K562 (cell line): ENCODE measurements at regions not wholly inside any gene's neighbourhood (a gene's known extent, or its start where the extent isn't known, plus 50 kb on each side); places are given as distances from the start of the nearest gene placed in this dataset.

ENCODE experiments used
- ATAC-seq: fragments of 200-7000 bp; cut with Tn5 transposase; 3 replicates; pipeline ENCODE4 v1.9.1; 2020; ENCODE audit warnings: moderate library complexity
- BruUV-seq: library from RNA; stranded (reverse); fragments of 400-500 nt; replicated peaks from 2 replicates; lab custom pipeline; 2021; lab: Mats Ljungman, UMichigan
- CTCF ChIA-PET: fragments of 300-600 bp; formaldehyde crosslinking; extraction: SDS; loops from one replicate; lab custom pipeline; 2021; ENCODE audit warnings: low intra/inter-chr PET ratio; lab: Yijun Ruan, JAX
- POLR2A ChIA-PET: fragments of 300-600, 350-650 bp; sonication (Branson Sonifier 250); formaldehyde crosslinking; extraction: SDS; loops from one replicate; lab custom pipeline; 2021; ENCODE audit warnings: antibody characterized with exemption, inconsistent platforms; lab: Yijun Ruan, JAX
- DNase-seq, 4 experiments: peaks; one replicate each; pipeline versions ENCODE4 v3.0.0 to v3.0.0-alpha.2; 2011 to 2018; ENCODE audit warnings: low spot score in 3 of 4, mixed read lengths in 3 of 4; ENCODE audit errors: extremely low read depth in 1 of 4
- FAIRE-seq: peaks from 2 replicates; lab custom pipeline; 2011; peaks lifted over from hg19 to GRCh38; lab: Jason Lieb, UNC
- H2AFZ ChIP-seq: 2 replicates; pipeline ENCODE4 v1.6.0; 2011; ENCODE audit warnings: low read depth, low read length, control low read depth, inconsistent platforms
- H3K27ac ChIP-seq: fragments of 200-600 bp; 3 replicates; pipeline ENCODE4 v1.8.0; 2011; ENCODE audit warnings: low read depth, mild to moderate bottlenecking, control low read depth, inconsistent platforms, low read length, moderate library complexity, mixed read lengths; ENCODE audit errors: extremely low read depth
- H3K27me3 ChIP-seq, 2 experiments: fragments of 300-600 bp in 1 of 2; 2 replicates in 1 of 2; 3 replicates in 1 of 2; pipeline versions ENCODE4 v1.6.0 to v1.8.0; 2011; ENCODE audit warnings: inconsistent platforms in 2 of 2, low read length in 2 of 2, mild to moderate bottlenecking in 1 of 2, mixed read lengths in 1 of 2, moderate library complexity in 1 of 2; ENCODE audit not compliant: control insufficient read depth in 2 of 2, insufficient read depth in 2 of 2
- H3K36me3 ChIP-seq: fragments of 300-600 bp; 3 replicates; pipeline ENCODE4 v1.8.0; 2011; ENCODE audit warnings: mild to moderate bottlenecking, low read length, inconsistent platforms; ENCODE audit not compliant: control insufficient read depth, insufficient read depth
- H3K4me1 ChIP-seq, 2 experiments: fragments of 200-600 bp in 1 of 2; replicated peaks in 1 of 2; 2 replicates in 1 of 2; 3 replicates in 1 of 2; pipeline versions ENCODE4 v1.5.1 to v1.8.0; 2011; ENCODE audit warnings: inconsistent platforms in 2 of 2, low read length in 2 of 2, mild to moderate bottlenecking in 1 of 2, mixed read lengths in 1 of 2, moderate library complexity in 1 of 2; ENCODE audit not compliant: control insufficient read depth in 2 of 2, insufficient read depth in 2 of 2
- H3K4me2 ChIP-seq: 2 replicates; pipeline ENCODE4 v1.6.1; 2011; ENCODE audit warnings: low read length, control low read depth, inconsistent platforms, mixed read lengths; ENCODE audit not compliant: insufficient read depth
- H3K4me3 ChIP-seq: fragments of 200-600 bp; sonication (generic), shearing (Covaris generic); 2 replicates; pipeline ENCODE4 v1.5.1; 2016; ENCODE audit warnings: control low read depth, inconsistent platforms
- H3K79me2 ChIP-seq: fragments of 200-600 bp; 3 replicates; pipeline ENCODE4 v1.8.0; 2011; ENCODE audit warnings: low read length, inconsistent platforms; ENCODE audit not compliant: control insufficient read depth, insufficient read depth
- H3K9ac ChIP-seq, 2 experiments: 2 replicates each; pipeline versions ENCODE4 v1.6.0 to v1.6.1; 2011; ENCODE audit warnings: low read depth in 2 of 2, low read length in 2 of 2, control low read depth in 1 of 2, inconsistent platforms in 1 of 2, mild to moderate bottlenecking in 1 of 2, mixed read lengths in 1 of 2; ENCODE audit not compliant: insufficient read depth in 1 of 2
- H3K9me1 ChIP-seq: one replicate; pipeline ENCODE4 v1.6.0; 2011; ENCODE audit warnings: inconsistent platforms, mild to moderate bottlenecking, low read length, moderate library complexity; ENCODE audit not compliant: control insufficient read depth, insufficient read depth
- H3K9me3 ChIP-seq: replicated peaks from 2 replicates; pipeline ENCODE4 v1.5.1; 2011; ENCODE audit warnings: low read depth, low read length, inconsistent platforms; ENCODE audit not compliant: control insufficient read depth, insufficient read depth
- H4K20me1 ChIP-seq: replicated peaks from 2 replicates; pipeline ENCODE4 v1.6.1; 2011; ENCODE audit warnings: low read length, inconsistent platforms, mixed read lengths; ENCODE audit not compliant: control insufficient read depth, insufficient read depth
- EHMT2 ChIP-seq: fragments of 450-650 bp; IDR thresholded peaks from 2 replicates; pipeline ENCODE4 v1.6.1; 2018; ENCODE audit warnings: antibody characterized with exemption
- ELF1 ChIP-seq: fragments of 200-800 bp; sonication (Bioruptor generic); IDR thresholded peaks from 2 replicates; pipeline ENCODE4 v1.6.1; 2016; ENCODE audit warnings: missing genetic modification characterization, missing compliant biosample characterization
- ERF ChIP-seq: fragments of 450-650 bp; formaldehyde crosslinking; IDR thresholded peaks from 2 replicates; pipeline ENCODE4 v1.4.0; 2020; ENCODE audit warnings: mild to moderate bottlenecking, mixed read lengths
- FOXM1 ChIP-seq, 2 experiments: fragments of 450-650 bp in 1 of 2; sonication (generic) in 1 of 2; formaldehyde crosslinking in 1 of 2; IDR thresholded peaks; 2 replicates each; pipeline versions ENCODE4 v1.6.1 to v1.9.0; 2017 to 2022; ENCODE audit warnings: low read depth in 2 of 2, mild to moderate bottlenecking in 2 of 2, missing genetic modification reagents in 1 of 2, moderate library complexity in 1 of 2
- GABPB2 ChIP-seq: fragments of 250-450 bp; sonication (Bioruptor Pico); conservative IDR thresholded peaks from 2 replicates; pipeline ENCODE4 v1.5.1; 2021; ENCODE audit warnings: mild to moderate bottlenecking
- GATAD2A ChIP-seq: fragments of 450-650 bp; IDR thresholded peaks from 2 replicates; pipeline ENCODE4 v1.6.1; 2017
- HDAC2 ChIP-seq: fragments of 450-650 bp; IDR thresholded peaks from 2 replicates; pipeline ENCODE4 v1.6.1; 2016; ENCODE audit warnings: mild to moderate bottlenecking
- HDGF ChIP-seq: fragments of 450-650 bp; IDR thresholded peaks from 2 replicates; pipeline ENCODE4 v1.6.1; 2016
- HNRNPH1 ChIP-seq: fragments of 200-400 bp; formaldehyde crosslinking; optimal IDR thresholded peaks from 2 replicates; pipeline ENCODE3; 2017; ENCODE audit warnings: low read depth, mild to moderate bottlenecking, low read length, moderate library complexity
- L3MBTL2 ChIP-seq: fragments of 450-650 bp; IDR thresholded peaks from 2 replicates; pipeline ENCODE4 v1.6.1; 2016; ENCODE audit warnings: mild to moderate bottlenecking, moderate library complexity
- MCM2 ChIP-seq: fragments of 450-650 bp; IDR thresholded peaks from 2 replicates; pipeline ENCODE4 v1.6.1; 2017; ENCODE audit warnings: low read depth, mild to moderate bottlenecking
- MCM5 ChIP-seq: fragments of 450-650 bp; IDR thresholded peaks from 2 replicates; pipeline ENCODE4 v1.6.1; 2016; ENCODE audit warnings: low read depth
- NFYB ChIP-seq: IDR thresholded peaks from 2 replicates; pipeline ENCODE4 v1.6.1; 2011; ENCODE audit warnings: mild to moderate bottlenecking, moderate library complexity; ENCODE audit not compliant: insufficient read length; ENCODE audit errors: extremely low read depth
- RCOR1 ChIP-seq, 2 experiments: IDR thresholded peaks; 2 replicates each; pipeline ENCODE4 v1.6.1; 2012; ENCODE audit warnings: low read depth in 2 of 2, low read length in 2 of 2, borderline replicate concordance in 1 of 2, improper control_type of control experiment in 1 of 2
- SREBF2 ChIP-seq: sonication (generic); formaldehyde crosslinking; IDR thresholded peaks from 2 replicates; pipeline ENCODE4 v1.4.0; 2020; ENCODE audit warnings: mild to moderate bottlenecking, missing genetic modification reagents
- TOE1 ChIP-seq, 2 experiments: fragments of 450-650 bp in 1 of 2; sonication (generic) in 1 of 2; formaldehyde crosslinking in 1 of 2; IDR thresholded peaks; 2 replicates each; pipeline versions ENCODE4 v1.7.1 to v1.8.0; 2016 to 2022; ENCODE audit warnings: borderline replicate concordance in 2 of 2, mild to moderate bottlenecking in 2 of 2, antibody characterized with exemption in 1 of 2, inconsistent platforms in 1 of 2, low read depth in 1 of 2, missing genetic modification reagents in 1 of 2, moderate library complexity in 1 of 2
- ZNF212 ChIP-seq: fragments of 450-650 bp; formaldehyde crosslinking; IDR thresholded peaks from 2 replicates; pipeline ENCODE4 v1.4.0; 2020; ENCODE audit warnings: mild to moderate bottlenecking
- ZNF57 ChIP-seq: fragments of 450-650 bp; formaldehyde crosslinking; IDR thresholded peaks from 2 replicates; pipeline ENCODE4 v1.4.0; 2020; ENCODE audit warnings: mild to moderate bottlenecking, moderate library complexity
- ZNF584 ChIP-seq: fragments of 200-800 bp; sonication (Bioruptor generic); IDR thresholded peaks from 2 replicates; pipeline ENCODE4 v1.6.1; 2016; ENCODE audit warnings: low read depth, mild to moderate bottlenecking, missing genetic modification characterization, missing compliant biosample characterization
- ZNF79 ChIP-seq: fragments of 250-450 bp; sonication (Bioruptor Pico); IDR thresholded peaks from 2 replicates; pipeline ENCODE4 v1.4.0; 2020; ENCODE audit warnings: low read depth, mild to moderate bottlenecking, moderate library complexity
- WGBS: fragments of 100-300 bp; shearing (Covaris generic); methylation state at CpG from one replicate; pipeline ENCODE4 v1.1.6; 2016; ENCODE audit warnings: low coverage, mixed read lengths; ENCODE audit not compliant: insufficient coverage; ENCODE audit errors: missing lambda C conversion rate; 5-methylcytosine and 5-hydroxymethylcytosine counted together
- in situ Hi-C: fragments of 300-500 bp; cut with MboI; formaldehyde crosslinking; loops from 4 replicates; pipeline ENCODE4 v1.15.0; 2018; ENCODE audit warnings: inconsistent platforms, mixed read lengths
- intact Hi-C: fragments of 100-400 bp; cut with micrococcal nuclease; formaldehyde crosslinking; loops from 2 replicates; pipeline ENCODE4 v1.14.2; 2022
- TF ChIP-seq, protein P1 (sequence below), 2 experiments: fragments of 450-650 bp in 1 of 2; IDR thresholded peaks; 2 replicates each; pipeline ENCODE4 v1.6.1; 2011 to 2017; ENCODE audit warnings: low read depth in 2 of 2, antibody characterized with exemption in 1 of 2, borderline replicate concordance in 1 of 2, low read length in 1 of 2, mild to moderate bottlenecking in 1 of 2, mixed read lengths in 1 of 2; ENCODE audit not compliant: control insufficient read depth in 1 of 2

DNA sequence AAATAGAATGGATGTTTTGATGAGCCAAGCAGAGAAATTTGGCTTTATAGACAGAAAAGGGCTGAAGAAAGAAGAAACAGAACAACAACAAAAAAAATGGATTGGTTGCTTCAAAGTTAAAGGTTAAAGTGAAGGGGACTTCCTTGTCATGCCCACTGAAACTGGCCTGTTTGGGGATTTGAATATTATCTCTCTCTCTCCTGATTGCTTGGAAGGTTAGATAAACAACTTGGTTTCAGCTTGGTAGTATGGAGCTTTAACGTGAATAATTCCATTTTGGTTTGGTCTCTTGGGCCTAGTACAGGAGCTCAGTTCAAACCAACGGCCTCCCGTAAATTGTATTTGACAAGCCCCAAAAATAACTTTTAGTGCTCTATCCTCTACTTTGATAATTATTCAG is 70.8 kb upstream of the MBNL1 start:
- H3K9me1 ChIP-seq = no peaks in the 10 kb centered on the region
- CTCF ChIA-PET = no interaction called here
- intact Hi-C loops = no loop called here
- peak; percentile 6 for ATAC-seq
- H2AFZ ChIP-seq = peak overlapping the region; percentile 86
- H3K9ac ChIP-seq = peak overlapping the region in 1 of 2 experiments; percentile 70; a peak in 2 of 4 replicates
- peaks cover 14 to 43% of the 10 kb centered on the region in 2 experiments; a peak in 4 of 5 replicates for H3K4me1 ChIP-seq
- H3K4me3 ChIP-seq = no peak overlapping the region
- H3K27ac ChIP-seq = peak overlapping the region; percentile 65
- in situ Hi-C loops = no loop called here
- H3K27me3 ChIP-seq = no peaks in the 10 kb centered on the region
- 4% methylated on average over 3 of the region's 3 CpGs for WGBS
- no peaks in the 10 kb centered on the region; the same call in 2 of the 3 replicates for H3K36me3 ChIP-seq
- H4K20me1 ChIP-seq = no peaks in the 10 kb centered on the region
- H3K79me2 ChIP-seq = peaks cover 21% of the 10 kb centered on the region
- POLR2A ChIA-PET = interaction anchor here (0.7 kb wide), 1 partner anchor 27 kb away, joined by 3 read pairs; no protein-coding TSS in a partner anchor
- FAIRE-seq = no peak
- H3K4me2 ChIP-seq = peak overlapping the region; percentile 42
- no peaks in the 10 kb centered on the region for H3K9me3 ChIP-seq
- BruUV-seq = no TSS peak
- DNase-seq = peak in 1 of 4 experiments; percentile 67
- 0 out of 4 replicates have a peak, but pooled peaks of 1 of the 2 experiments have one; percentile 30 for TF ChIP-seq RCOR1 (IDR thresholded peaks at IDR 0.05; ENCODE audit: borderline replicate concordance in 1 of 2, low read depth in 2 of 2, low read length in 2 of 2)
- no peak for TF ChIP-seq ZNF79
- TF ChIP-seq MCM5 = no peak
- no peak for TF ChIP-seq HDAC2
- TF ChIP-seq, protein P1, sequence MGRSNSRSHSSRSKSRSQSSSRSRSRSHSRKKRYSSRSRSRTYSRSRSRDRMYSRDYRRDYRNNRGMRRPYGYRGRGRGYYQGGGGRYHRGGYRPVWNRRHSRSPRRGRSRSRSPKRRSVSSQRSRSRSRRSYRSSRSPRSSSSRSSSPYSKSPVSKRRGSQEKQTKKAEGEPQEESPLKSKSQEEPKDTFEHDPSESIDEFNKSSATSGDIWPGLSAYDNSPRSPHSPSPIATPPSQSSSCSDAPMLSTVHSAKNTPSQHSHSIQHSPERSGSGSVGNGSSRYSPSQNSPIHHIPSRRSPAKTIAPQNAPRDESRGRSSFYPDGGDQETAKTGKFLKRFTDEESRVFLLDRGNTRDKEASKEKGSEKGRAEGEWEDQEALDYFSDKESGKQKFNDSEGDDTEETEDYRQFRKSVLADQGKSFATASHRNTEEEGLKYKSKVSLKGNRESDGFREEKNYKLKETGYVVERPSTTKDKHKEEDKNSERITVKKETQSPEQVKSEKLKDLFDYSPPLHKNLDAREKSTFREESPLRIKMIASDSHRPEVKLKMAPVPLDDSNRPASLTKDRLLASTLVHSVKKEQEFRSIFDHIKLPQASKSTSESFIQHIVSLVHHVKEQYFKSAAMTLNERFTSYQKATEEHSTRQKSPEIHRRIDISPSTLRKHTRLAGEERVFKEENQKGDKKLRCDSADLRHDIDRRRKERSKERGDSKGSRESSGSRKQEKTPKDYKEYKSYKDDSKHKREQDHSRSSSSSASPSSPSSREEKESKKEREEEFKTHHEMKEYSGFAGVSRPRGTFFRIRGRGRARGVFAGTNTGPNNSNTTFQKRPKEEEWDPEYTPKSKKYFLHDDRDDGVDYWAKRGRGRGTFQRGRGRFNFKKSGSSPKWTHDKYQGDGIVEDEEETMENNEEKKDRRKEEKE (IDR thresholded peaks at IDR 0.05; ENCODE audit: borderline replicate concordance in 1 of 2, control insufficient read depth in 1 of 2, low read depth in 2 of 2, low read length in 1 of 2) = no peak
- no peak for TF ChIP-seq HNRNPH1
- peak; percentile 52 for TF ChIP-seq ELF1 (tag)
- no peak for TF ChIP-seq ZNF584 (CRISPR knock-in tag)
- no peak for TF ChIP-seq MCM2
- TF ChIP-seq FOXM1 (IDR thresholded peaks at IDR 0.05; ENCODE audit: low read depth) = peak; percentile 82
- no peak for TF ChIP-seq FOXM1 (CRISPR knock-in tag; IDR thresholded peaks at IDR 0.05; ENCODE audit: low read depth)
- TF ChIP-seq ZNF57 = no peak
- no peak for TF ChIP-seq HDGF
- no peak for TF ChIP-seq SREBF2 (CRISPR knock-in tag)
- no peak for TF ChIP-seq ERF (CRISPR knock-in tag)
- TF ChIP-seq EHMT2 = no peak
- no peak for TF ChIP-seq ZNF212 (CRISPR knock-in tag)
- no peak for TF ChIP-seq GATAD2A
- TF ChIP-seq L3MBTL2 = no peak
- TF ChIP-seq GABPB2 (CRISPR knock-in tag) = no peak
- TF ChIP-seq NFYB = no peak
- no peak for TF ChIP-seq TOE1 (IDR thresholded peaks at IDR 0.05; ENCODE audit: borderline replicate concordance)
- no peak for TF ChIP-seq TOE1 (CRISPR knock-in tag; IDR thresholded peaks at IDR 0.05; ENCODE audit: borderline replicate concordance, low read depth)
